ENCODE measurements at regions not wholly inside any gene's neighbourhood (a gene's known extent, or its start where the extent isn't known, plus 50 kb on each side); places are given as distances from the start of the nearest gene placed in this dataset.
"Not testable (repeated sequence)": the region's sequence is repeated elsewhere in the genome, so short reads cannot be mapped to it uniquely, and the experiment has no call there.

GRCh38 chr4:15163284-15163645, 161.0 kb downstream of the CPEB2 start:
- no peak for DNase-seq

- DNase-seq = no peak
Measured at GRCh38 chr4:15164571-15164970, 162.3 kb downstream of the CPEB2 start.

GRCh38 chr4:15167743-15168142, 165.5 kb downstream of the CPEB2 start:
- DNase-seq = no peak

GRCh38 chr4:15168759-15169158, 166.5 kb downstream of the CPEB2 start:
- DNase-seq = no peak

GRCh38 chr4:15171725-15172124, 169.4 kb downstream of the CPEB2 start:
- DNase-seq = no peak

GRCh38 chr4:15173251-15173650, 171.0 kb downstream of the CPEB2 start:
- DNase-seq = no peak

GRCh38 chr4:15174168-15174567, 171.9 kb downstream of the CPEB2 start:
- DNase-seq = not testable (repeated sequence)

- not testable (repeated sequence) for DNase-seq
Measured at GRCh38 chr4:15179842-15180241, 177.6 kb downstream of the CPEB2 start.

GRCh38 chr4:15182600-15183220, 180.4 kb downstream of the CPEB2 start:
- DNase-seq = no peak

- DNase-seq = no peak
Measured at GRCh38 chr4:15186149-15186548, 183.9 kb downstream of the CPEB2 start.

GRCh38 chr4:15186806-15187205, 184.5 kb downstream of the CPEB2 start:
- DNase-seq = no peak

GRCh38 chr4:15188605-15189539, 186.6 kb downstream of the CPEB2 start:
- no peak for DNase-seq

- no peak for DNase-seq
Measured at GRCh38 chr4:15194520-15194919, 192.2 kb downstream of the CPEB2 start.

- DNase-seq = no peak
Measured at GRCh38 chr4:15197005-15197404, 194.7 kb downstream of the CPEB2 start.

- no peak for DNase-seq
Measured at GRCh38 chr4:15198070-15198727, 195.9 kb downstream of the CPEB2 start.

GRCh38 chr4:15201782-15202181, 199.5 kb downstream of the CPEB2 start:
- no peak for DNase-seq

- DNase-seq = no peak
Measured at GRCh38 chr4:15202481-15202880, 200.2 kb downstream of the CPEB2 start.

GRCh38 chr4:15206526-15206925, 204.2 kb downstream of the CPEB2 start:
- not testable (repeated sequence) for DNase-seq

GRCh38 chr4:15213302-15213970, 211.2 kb downstream of the CPEB2 start:
- no peak for DNase-seq

GRCh38 chr4:15215109-15215508, 212.7 kb upstream of the C1QTNF7 start:
- no peak for DNase-seq

- DNase-seq = no peak
Measured at GRCh38 chr4:15226203-15226602, 201.6 kb upstream of the C1QTNF7 start.

- DNase-seq = peak; percentile 69
Measured at GRCh38 chr4:15231265-15232091, 196.4 kb upstream of the C1QTNF7 start.
